Heart right ventricle (tissue), 16 donors: ENCODE measurements at regions not wholly inside any gene's neighbourhood (a gene's known extent, or its start where the extent isn't known, plus 50 kb on each side); places are given as distances from the start of the nearest gene placed in this dataset.

ENCODE experiments used
- ATAC-seq, 8 donors: fragments of 200-7000 bp; cut with Tn5 transposase; one replicate each; pipeline ENCODE4 v1.9.1; 2020; ENCODE audit warnings: mild to moderate bottlenecking in 8 of 8, moderate library complexity in 8 of 8, moderate number of reproducible peaks in 1 of 8
- DNase-seq, 2 donors: peaks; one replicate each; pipeline ENCODE4 v3.0.0-alpha.2; 2020
- H3K27ac ChIP-seq, 10 donors: fragments of 200-600 bp; sonication (generic) in 2 of 10; one replicate each; pipeline versions ENCODE4 v1.5.0 to v1.8.0; 2020 to 2022; ENCODE audit warnings: mild to moderate bottlenecking in 3 of 10
- H3K27me3 ChIP-seq, 7 donors: fragments of 200-600 bp; one replicate each; pipeline ENCODE4 v1.8.0; 2021 to 2022; ENCODE audit warnings: mild to moderate bottlenecking in 2 of 7
- H3K36me3 ChIP-seq, 9 donors: fragments of 200-600 bp; sonication (generic) in 1 of 9; one replicate each; pipeline versions ENCODE4 v1.5.0 to v1.8.0; 2020 to 2022; ENCODE audit warnings: mild to moderate bottlenecking in 2 of 9
- H3K4me1 ChIP-seq, 9 donors: fragments of 200-600 bp; sonication (generic) in 1 of 9; one replicate each; pipeline versions ENCODE4 v1.5.0 to v1.8.0; 2020 to 2022; ENCODE audit warnings: mild to moderate bottlenecking in 4 of 9
- H3K4me3 ChIP-seq, 10 donors: fragments of 200-600 bp; sonication (generic) in 2 of 10; one replicate each; pipeline versions ENCODE4 v1.5.0 to v1.8.0; 2020 to 2022; ENCODE audit warnings: mild to moderate bottlenecking in 7 of 10, moderate library complexity in 2 of 10
- H3K9me3 ChIP-seq, 11 donors: fragments of 200-600 bp in 10 of 11; sonication (generic) in 2 of 11; one replicate each; pipeline versions ENCODE4 v1.5.0 to v1.8.0; 2013 to 2022; ENCODE audit warnings: mild to moderate bottlenecking in 2 of 11, control low read depth in 1 of 11, moderate library complexity in 1 of 11
- CTCF ChIP-seq, 9 donors: fragments of 200-600 bp; sonication (generic) in 2 of 9; IDR thresholded peaks; one replicate each; pipeline versions ENCODE4 v1.5.0 to v1.8.0; 2021 to 2022; ENCODE audit warnings: antibody characterized with exemption in 9 of 9, mild to moderate bottlenecking in 5 of 9, moderate library complexity in 1 of 9
- WGBS, 2 donors: extraction: QIAGEN DNeasy Blood & Tissue Kit; methylation state at CpG; one replicate each; pipeline ENCODE4 v1.1.7; 2013; ENCODE audit warnings: inconsistent platforms in 1 of 2; 5-methylcytosine and 5-hydroxymethylcytosine counted together
- intact Hi-C, 10 donors: fragments of 100-400 bp; cut with DNase I; formaldehyde crosslinking; loops; one replicate each; pipeline versions ENCODE4 v1.11.1 to v1.14.2; 2022
- donor health status: Arrhythmogenic right ventricular cardiomyopathy.
- donor health status: ischemic (EF 13 %, LVEDD 7.1; RV severe dilation, severe dysfunction).
- donor health status: healthy with polysubstance abuse.
- donor health status: DM: no; HTN: yes; CAD: no.
- donor health status: DM: no; HTN: no; CAD: no.
- donor health status: ischemic (EF 25% LVEDD 6.9; RV normal size, moderate dysfunction).
- donor health status: ischemic (EF 25% LVEDD 5.7; RV mildly dilated, moderate dysfunction).
- donor health status: healthy.
- donor health status: DM: yes; HTN: yes; CAD: no.
- donor health status: Ischemic cardiomyopathy.
- donor health status: ischemic (EF 35%, LVEDD 5.7; RV mildly dilated, moderate dysfunction).
- donor health status: nonischemic (EF 11% LVEDD 7.7; RV severe dilation, severe dysfunction).
- donor health status: DM: yes; HTN: yes; CAD: no.
- donor health status: PGD.
- donor health status: ischemic (EF 29% LVEDD 5.4; RV normal size, mild dysfunction).
- donor health status: nonischemic (EF 23%, LVEDD 6.1; RV moderate dilation, normal function).

DNA sequence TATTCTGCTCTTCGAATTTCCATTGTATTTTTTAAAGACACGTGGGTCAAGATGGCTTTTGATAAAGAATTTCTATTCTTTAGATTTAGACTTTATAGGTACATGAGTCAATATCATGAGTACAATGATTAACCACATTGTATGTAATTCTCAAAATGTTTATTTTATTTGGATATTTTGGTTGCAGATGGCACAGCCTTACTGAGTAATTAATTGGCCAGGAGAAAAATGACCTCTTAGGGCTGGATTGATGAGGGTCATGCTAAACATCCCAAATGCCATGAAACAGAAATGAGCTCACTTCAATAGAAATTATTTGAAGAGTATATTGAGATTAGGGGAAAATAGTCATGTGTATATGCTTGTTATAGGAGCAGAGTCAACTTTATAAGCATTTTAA is 131.2 kb upstream of the CCN2 start:
- Histone ChIP-seq H3K27me3 (no peaks in the 10 kb centered on the region), H3K4me1 (peaks cover 0 to 20% (median 10%) of the 10 kb centered on the region in 9 donors), H3K27ac (no peak overlapping the region), H3K4me3 (no peak overlapping the region), H3K9me3 (no peaks in the 10 kb centered on the region), H3K36me3 (no peaks in the 10 kb centered on the region)
- no peak for ATAC-seq
- no peak for TF ChIP-seq CTCF (IDR thresholded peaks at IDR 0.05)
- intact Hi-C loops = no loop called here
- DNase-seq = no peak
- 92% methylated on average over 2 of the region's 2 CpGs for WGBS, 2 donors

GRCh38 chr6:132081338-132081737 is 130.2 kb upstream of the CCN2 start:
- no peak for TF ChIP-seq CTCF (IDR thresholded peaks at IDR 0.05)
- no peak for ATAC-seq

DNA sequence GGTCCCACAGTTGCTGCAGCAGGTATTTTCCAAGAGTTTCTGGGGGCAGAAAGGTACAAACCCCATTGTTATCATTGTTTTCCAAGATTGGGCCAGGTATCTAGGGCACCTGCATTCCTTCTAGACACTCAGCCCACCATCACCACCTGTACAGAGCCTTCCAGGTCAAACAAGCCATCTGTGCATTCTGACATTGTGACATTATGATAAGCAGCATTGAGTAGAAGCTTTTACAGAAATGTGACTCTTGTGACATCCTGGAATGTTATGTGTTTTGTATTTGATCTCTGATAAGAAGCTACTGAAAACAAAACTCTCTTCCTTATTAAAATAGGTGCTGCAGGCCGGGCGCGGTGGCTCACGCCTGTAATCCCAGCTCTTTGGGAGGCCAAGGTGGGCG is 128.1 kb upstream of the CCN2 start:
- 96 to 99% methylated on average over 5 of the region's 5 CpGs for WGBS, 2 donors
- Histone ChIP-seq H3K27ac (no peak overlapping the region), H3K4me1 (peaks cover 0 to under 1% (median 0%) of the 10 kb centered on the region in 9 donors), H3K36me3 (no peaks in the 10 kb centered on the region), H3K4me3 (no peak overlapping the region), H3K9me3 (no peaks in the 10 kb centered on the region), H3K27me3 (no peaks in the 10 kb centered on the region)
- ATAC-seq (no peak), DNase-seq (no peak)
- TF ChIP-seq CTCF (IDR thresholded peaks at IDR 0.05) = no peak
- intact Hi-C loops = no loop called here

More at GRCh38 chr6:132081338-132081737, 130.2 kb upstream of the CCN2 start:
- no peak for DNase-seq
- Histone ChIP-seq H3K27ac (no peak overlapping the region), H3K36me3 (no peaks in the 10 kb centered on the region), H3K4me3 (no peak overlapping the region), H3K9me3 (no peaks in the 10 kb centered on the region), H3K27me3 (no peaks in the 10 kb centered on the region), H3K4me1 (peaks cover 0 to 20% (median 10%) of the 10 kb centered on the region in 9 donors)
- WGBS, 2 donors = 49% methylated on average over 1 of the region's 1 CpG
- intact Hi-C loops = no loop called here

- intact Hi-C loops = no loop called here
- no peaks in the 10 kb centered on the region for H3K27me3 ChIP-seq
- no peak for TF ChIP-seq CTCF (IDR thresholded peaks at IDR 0.05)
- 84 to 86% methylated on average over 3 of the region's 3 CpGs for WGBS, 2 donors
- H3K4me1 ChIP-seq = no peaks in the 10 kb centered on the region
- ATAC-seq (no peak), DNase-seq (no peak)
- H3K27ac ChIP-seq = no peak overlapping the region
- no peaks in the 10 kb centered on the region for H3K36me3 ChIP-seq
- H3K9me3 ChIP-seq = no peaks in the 10 kb centered on the region
- H3K4me3 ChIP-seq = no peak overlapping the region
Observed at GRCh38 chr6:132076452-132076851, 125.3 kb upstream of the CCN2 start.

DNA sequence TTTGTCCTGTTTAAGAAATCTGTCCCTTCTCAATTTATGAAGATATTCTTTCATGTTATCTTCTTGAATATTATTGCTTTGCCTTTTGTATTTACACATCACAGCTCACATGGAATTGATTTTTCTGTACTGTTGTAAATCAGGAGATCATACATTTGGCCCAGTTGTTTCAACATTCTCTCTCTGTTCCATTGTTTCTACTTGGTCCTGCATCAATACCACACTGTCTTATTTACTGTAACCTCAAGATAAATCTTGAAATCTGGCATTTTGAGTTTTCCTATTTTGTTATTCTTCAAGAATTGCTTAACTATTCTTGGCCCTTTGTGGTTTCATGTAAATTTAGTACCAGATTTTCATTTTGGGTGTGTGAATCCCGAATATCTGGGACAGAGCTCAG is 121.7 kb upstream of the CCN2 start:
- Histone ChIP-seq H3K4me1 (no peaks in the 10 kb centered on the region), H3K27ac (no peak overlapping the region), H3K4me3 (no peak overlapping the region), H3K27me3 (no peaks in the 10 kb centered on the region), H3K9me3 (no peaks in the 10 kb centered on the region), H3K36me3 (no peaks in the 10 kb centered on the region)
- intact Hi-C loops = no loop called here
- TF ChIP-seq CTCF (IDR thresholded peaks at IDR 0.05) = no peak
- WGBS, 2 donors = 84 to 96% methylated on average over 1 of the region's 1 CpG
- no peak for ATAC-seq
- DNase-seq = no peak
